NT2/D1 (cell line): ENCODE measurements at regions not wholly inside any gene's neighbourhood (a gene's known extent, or its start where the extent isn't known, plus 50 kb on each side); places are given as distances from the start of the nearest gene placed in this dataset.

ENCODE experiments used
- SUZ12 ChIP-seq: IDR thresholded peaks from 2 replicates; pipeline ENCODE4 v1.6.1; 2011; ENCODE audit not compliant: insufficient read length, insufficient read depth; ENCODE audit errors: extremely low read depth
- YY1 ChIP-seq: IDR thresholded peaks from 2 replicates; pipeline ENCODE4 v1.6.1; 2011; ENCODE audit not compliant: insufficient read length, insufficient read depth

DNA sequence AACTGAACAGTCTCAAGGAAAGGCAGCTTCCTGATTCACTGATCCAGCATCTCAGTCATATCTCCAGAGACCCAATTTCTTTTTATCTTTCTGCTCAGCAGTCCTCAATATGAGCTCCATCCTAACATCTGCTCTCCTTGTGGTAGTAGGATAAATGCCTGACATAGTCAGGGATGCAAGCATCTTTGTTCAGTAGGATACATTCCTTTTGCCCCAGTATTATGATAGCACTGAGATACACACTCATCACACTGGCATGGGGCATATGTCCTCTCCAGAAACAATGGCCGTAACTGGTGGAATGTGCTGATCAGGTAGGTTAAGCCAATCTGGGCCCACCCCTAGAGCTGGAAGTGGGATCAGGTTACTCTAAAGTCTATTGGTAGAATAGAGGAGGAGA is 207.2 kb downstream of the ETAA1 start:
- TF ChIP-seq YY1 (no peak), SUZ12 (no peak)
